Left ventricle myocardium superior (tissue), 1 donor: ENCODE measurements at regions not wholly inside any gene's neighbourhood (a gene's known extent, or its start where the extent isn't known, plus 50 kb on each side); places are given as distances from the start of the nearest gene placed in this dataset.
A peak's percentile ranks its signal among the peaks of the same experiment; 100 is the strongest.
"Not testable (repeated sequence)": the region's sequence is repeated elsewhere in the genome, so short reads cannot be mapped to it uniquely, and the experiment has no call there.

Experiments used
- ATAC-seq: fragments of 200-7000 bp; cut with Tn5 transposase; one replicate; pipeline ENCODE4 v1.9.1; 2020; ENCODE audit warnings: mild to moderate bottlenecking, moderate library complexity
- DNase-seq: peaks from one replicate; pipeline ENCODE4 v3.0.0-alpha.2; 2020
- intact Hi-C: fragments of 100-400 bp; cut with micrococcal nuclease; formaldehyde crosslinking; loops from one replicate; pipeline ENCODE4 v1.11.0; 2022
- donor health status: DM: no; HTN: yes; CAD: no; lungs with severe emphysema.

GRCh38 chr3:198146070-198146469 lies 186.1 kb downstream of the LMLN start:
- DNase-seq, intact Hi-C loops, ATAC-seq: not testable (repeated sequence)

GRCh38 chr3:198146559-198147164 lies 186.6 kb downstream of the LMLN start:
- intact Hi-C loops, DNase-seq: not testable (repeated sequence)
- ATAC-seq: peak; percentile 21

GRCh38 chr3:198147213-198147612 lies 187.2 kb downstream of the LMLN start:
- intact Hi-C loops, ATAC-seq, DNase-seq: not testable (repeated sequence)

- intact Hi-C loops, DNase-seq, ATAC-seq: not testable (repeated sequence)
These were observed 188.0 kb downstream of the LMLN start for GRCh38 chr3:198147993-198148392.

- intact Hi-C loops, DNase-seq: not testable (repeated sequence)
- peak; percentile 12 for ATAC-seq
These were observed 189.9 kb downstream of the LMLN start for GRCh38 chr3:198149904-198150303.

- ATAC-seq: peak; percentile 96
- intact Hi-C loops, DNase-seq: not testable (repeated sequence)
These were observed 191.8 kb downstream of the LMLN start for GRCh38 chr3:198151867-198152266.

- DNase-seq, intact Hi-C loops, ATAC-seq: not testable (repeated sequence)
These were observed 195.8 kb downstream of the LMLN start for GRCh38 chr3:198155771-198156170.

- ATAC-seq: peak; percentile 67
- DNase-seq, intact Hi-C loops: not testable (repeated sequence)
These were observed 197.3 kb downstream of the LMLN start for GRCh38 chr3:198157231-198157868.

- DNase-seq, intact Hi-C loops, ATAC-seq: not testable (repeated sequence)
These were observed 198.0 kb downstream of the LMLN start for GRCh38 chr3:198158007-198158406.

- ATAC-seq, intact Hi-C loops: not testable (repeated sequence)
- DNase-seq: peak; percentile 78
These were observed 207.5 kb downstream of the LMLN start for GRCh38 chr3:198167339-198168039.

- intact Hi-C loops, DNase-seq, ATAC-seq: not testable (repeated sequence)
These were observed 210.8 kb downstream of the LMLN start for GRCh38 chr3:198170781-198171180.

GRCh38 chr3:198173080-198173479 lies 213.1 kb downstream of the LMLN start:
- intact Hi-C loops, DNase-seq, ATAC-seq: not testable (repeated sequence)

GRCh38 chr3:198173929-198174574 lies 214.0 kb downstream of the LMLN start:
- ATAC-seq, intact Hi-C loops, DNase-seq: not testable (repeated sequence)
